HepG2 (cell line): ENCODE measurements at regions not wholly inside any gene's neighbourhood (a gene's known extent, or its start where the extent isn't known, plus 50 kb on each side); places are given as distances from the start of the nearest gene placed in this dataset.

Experiments used
- ATAC-seq: fragments of 200-7000 bp; cut with Tn5 transposase; 3 replicates; pipeline ENCODE4 v1.9.1; 2020; ENCODE audit warnings: mild to moderate bottlenecking, moderate library complexity
- BruUV-seq: library from RNA; stranded (reverse); fragments of 400-500 nt; replicated peaks from 2 replicates; lab custom pipeline; 2021; lab: Mats Ljungman, UMichigan
- CTCF ChIA-PET: fragments of 300-600 bp; formaldehyde crosslinking; extraction: SDS; loops from one replicate; lab custom pipeline; 2021; ENCODE audit warnings: low total read pairs, inconsistent platforms, low intra/inter-chr PET ratio; lab: Yijun Ruan, JAX
- POLR2A ChIA-PET: fragments of 350-600 bp; sonication (Branson Sonifier 250); formaldehyde crosslinking; loops from one replicate; lab custom pipeline; 2020; ENCODE audit warnings: antibody characterized with exemption, inconsistent platforms; lab: Yijun Ruan, JAX
- DNase-seq: peaks from one replicate; pipeline ENCODE4 v3.0.0-alpha.2; 2015; ENCODE audit warnings: low spot score
- FAIRE-seq: peaks from 3 replicates; lab custom pipeline; 2011; peaks lifted over from hg19 to GRCh38; lab: Jason Lieb, UNC
- H2AFZ ChIP-seq: one replicate; pipeline ENCODE4 v1.6.1; 2011; ENCODE audit warnings: low read length, inconsistent platforms
- H3K27ac ChIP-seq: fragments of 300-600 bp; 3 replicates; pipeline ENCODE4 v1.8.0; 2011; ENCODE audit warnings: mixed run types, mild to moderate bottlenecking, mixed read lengths, low read length, inconsistent platforms; ENCODE audit not compliant: insufficient read depth; ENCODE audit errors: extremely low read length
- H3K27me3 ChIP-seq, 2 experiments: fragments of 200-600 bp in 1 of 2; 2 replicates in 1 of 2; 3 replicates in 1 of 2; pipeline versions ENCODE4 v1.6.0 to v1.8.0; 2011; ENCODE audit warnings: low read length in 2 of 2, mild to moderate bottlenecking in 2 of 2, moderate library complexity in 2 of 2, inconsistent platforms in 1 of 2; ENCODE audit not compliant: insufficient read depth in 2 of 2, control insufficient read depth in 1 of 2
- H3K36me3 ChIP-seq, 2 experiments: fragments of 200-600 bp in 1 of 2; replicated peaks in 1 of 2; 2 replicates in 1 of 2; 3 replicates in 1 of 2; pipeline versions ENCODE4 v1.5.1 to v1.8.0; 2011; ENCODE audit warnings: low read length in 2 of 2, inconsistent platforms in 1 of 2; ENCODE audit not compliant: insufficient read depth in 2 of 2, control insufficient read depth in 1 of 2
- H3K4me1 ChIP-seq: 2 replicates; pipeline ENCODE4 v1.5.1; 2012; ENCODE audit warnings: low read length, inconsistent platforms; ENCODE audit not compliant: insufficient read depth
- H3K4me2 ChIP-seq: 2 replicates; pipeline ENCODE4 v1.6.0; 2011; ENCODE audit warnings: low read depth, low read length, inconsistent platforms
- H3K4me3 ChIP-seq, 3 experiments: fragments of 200-600 bp in 1 of 3; sonication (generic), shearing (Covaris generic) in 1 of 3; replicated peaks in 1 of 3; 2 replicates each; pipeline ENCODE4 v1.5.1; 2011 to 2016; ENCODE audit warnings: low read length in 3 of 3, inconsistent platforms in 2 of 3, low read depth in 2 of 3, mild to moderate bottlenecking in 2 of 3, control low read depth in 1 of 3, mixed read lengths in 1 of 3; ENCODE audit not compliant: insufficient read depth in 1 of 3
- H3K79me2 ChIP-seq: one replicate; pipeline ENCODE4 v1.6.1; 2011; ENCODE audit warnings: low read length, inconsistent platforms; ENCODE audit not compliant: insufficient read depth
- H3K9ac ChIP-seq: 2 replicates; pipeline ENCODE4 v1.6.0; 2011; ENCODE audit warnings: mild to moderate bottlenecking, low read depth, low read length, inconsistent platforms; ENCODE audit not compliant: insufficient read depth
- H3K9me3 ChIP-seq: 2 replicates; pipeline ENCODE4 v1.5.1; 2012; ENCODE audit warnings: mild to moderate bottlenecking, low read length
- H4K20me1 ChIP-seq: 2 replicates; pipeline ENCODE4 v1.6.0; 2011; ENCODE audit warnings: inconsistent platforms, mild to moderate bottlenecking, low read length, moderate library complexity; ENCODE audit not compliant: insufficient read depth
- CBX5 ChIP-seq: sonication (generic); formaldehyde crosslinking; IDR thresholded peaks from 2 replicates; pipeline ENCODE4 v1.4.0; 2020; ENCODE audit warnings: missing genetic modification reagents, borderline replicate concordance
- GFI1 ChIP-seq: sonication (generic); formaldehyde crosslinking; IDR thresholded peaks from 2 replicates; pipeline ENCODE4 v1.5.0; 2020; ENCODE audit warnings: missing genetic modification reagents, mild to moderate bottlenecking, borderline replicate concordance
- PAWR ChIP-seq: sonication (generic); formaldehyde crosslinking; IDR thresholded peaks from 2 replicates; pipeline ENCODE4 v1.4.0; 2020; ENCODE audit warnings: missing genetic modification reagents, mild to moderate bottlenecking, borderline replicate concordance
- SRSF1 ChIP-seq: fragments of 200-400 bp; formaldehyde crosslinking; optimal IDR thresholded peaks from 2 replicates; pipeline ENCODE3; 2017; ENCODE audit warnings: mild to moderate bottlenecking, low read depth, low read length, moderate library complexity
- TGIF2 ChIP-seq: IDR thresholded peaks from 2 replicates; pipeline ENCODE4 v1.6.1; 2016; ENCODE audit warnings: control low read depth, missing compliant biosample characterization
- ZNF552 ChIP-seq: sonication (generic); formaldehyde crosslinking; IDR thresholded peaks from 2 replicates; pipeline ENCODE4 v1.9.0; 2022; ENCODE audit warnings: missing genetic modification reagents, mild to moderate bottlenecking, borderline replicate concordance
- ZNF598 ChIP-seq: sonication (generic); formaldehyde crosslinking; IDR thresholded peaks from 2 replicates; pipeline ENCODE4 v1.5.1; 2020; ENCODE audit warnings: mild to moderate bottlenecking, missing genetic modification reagents, borderline replicate concordance
- ZNF800 ChIP-seq: sonication (generic); formaldehyde crosslinking; IDR thresholded peaks from 2 replicates; pipeline ENCODE4 v1.4.0; 2020; ENCODE audit warnings: missing genetic modification reagents
- WGBS: methylation state at CpG from one replicate; pipeline ENCODE4 v1.1.6; 2017; ENCODE audit warnings: low lambda C conversion rate; 5-methylcytosine and 5-hydroxymethylcytosine counted together
- in situ Hi-C: cut with HindIII; loops from 2 replicates; pipeline ENCODE4 v1.10.0; 2017; ENCODE audit warnings: low pct_unique_long_range_greater_than_20kb; ENCODE audit not compliant: extremely low pct_ligation_motif_present
- intact Hi-C: fragments of 100-400 bp; cut with micrococcal nuclease; formaldehyde crosslinking; loops from one replicate; pipeline ENCODE4 v1.10.0; 2022; ENCODE audit not compliant: unreplicated experiment
- TF ChIP-seq, protein P1 (sequence below): sonication (generic); formaldehyde crosslinking; IDR thresholded peaks from 2 replicates; pipeline ENCODE4 v1.4.0; 2020; ENCODE audit warnings: missing genetic modification reagents
- TF ChIP-seq, protein P2 (sequence below): IDR thresholded peaks from 2 replicates; pipeline ENCODE4 v1.6.1; 2016; ENCODE audit warnings: low read depth
- TF ChIP-seq, protein P3 (sequence below): sonication (generic); formaldehyde crosslinking; IDR thresholded peaks from 2 replicates; pipeline ENCODE4 v1.4.0; 2020; ENCODE audit warnings: low read depth, missing genetic modification reagents
- TF ChIP-seq, protein P4 (sequence below): sonication (generic); formaldehyde crosslinking; IDR thresholded peaks from 2 replicates; pipeline ENCODE4 v1.4.0; 2020; ENCODE audit warnings: missing genetic modification reagents, borderline replicate concordance

DNA sequence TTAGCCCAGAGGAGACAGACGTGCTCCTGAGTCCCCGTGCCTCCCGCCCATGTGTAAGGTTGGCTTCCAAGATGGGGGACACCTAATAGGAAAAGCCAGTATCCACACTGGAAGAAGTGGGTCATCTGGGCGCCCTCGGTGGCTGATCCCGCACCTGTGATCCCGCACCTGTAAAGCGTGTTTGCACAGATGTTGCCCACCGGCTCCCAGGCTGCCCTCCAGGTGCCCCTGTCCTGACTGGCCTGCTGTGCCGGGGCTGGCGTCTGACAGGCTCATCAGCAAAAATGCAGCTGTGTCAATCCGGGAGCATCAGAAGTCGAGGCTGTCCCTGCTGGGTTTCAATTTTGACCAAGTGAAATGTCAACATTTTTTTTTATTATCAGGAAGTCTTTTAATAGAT is 88.5 kb downstream of the IRX1 start:
- Histone ChIP-seq H3K27me3 (no peaks in the 10 kb centered on the region), H3K4me3 (no peak overlapping the region), H3K79me2 (no peaks in the 10 kb centered on the region), H3K36me3 (no peaks in the 10 kb centered on the region), H3K9me3 (peaks cover 10% of the 10 kb centered on the region; the same call in 1 of the 2 replicates), H3K4me2 (no peak overlapping the region), H2AFZ (no peak overlapping the region), H3K27ac (no peak overlapping the region), H3K4me1 (no peaks in the 10 kb centered on the region), H4K20me1 (no peaks in the 10 kb centered on the region), H3K9ac (no peak overlapping the region)
- BruUV-seq: no TSS peak
- ATAC-seq: no peak
- ChIA-PET CTCF (no interaction called here), POLR2A (no interaction called here)
- DNase-seq: no peak
- FAIRE-seq: no peak
- intact Hi-C loops (no loop called here), in situ Hi-C loops (no loop called here)
- WGBS: 30% methylated on average over 7 of the region's 13 CpGs
- TF ChIP-seq, protein P1, sequence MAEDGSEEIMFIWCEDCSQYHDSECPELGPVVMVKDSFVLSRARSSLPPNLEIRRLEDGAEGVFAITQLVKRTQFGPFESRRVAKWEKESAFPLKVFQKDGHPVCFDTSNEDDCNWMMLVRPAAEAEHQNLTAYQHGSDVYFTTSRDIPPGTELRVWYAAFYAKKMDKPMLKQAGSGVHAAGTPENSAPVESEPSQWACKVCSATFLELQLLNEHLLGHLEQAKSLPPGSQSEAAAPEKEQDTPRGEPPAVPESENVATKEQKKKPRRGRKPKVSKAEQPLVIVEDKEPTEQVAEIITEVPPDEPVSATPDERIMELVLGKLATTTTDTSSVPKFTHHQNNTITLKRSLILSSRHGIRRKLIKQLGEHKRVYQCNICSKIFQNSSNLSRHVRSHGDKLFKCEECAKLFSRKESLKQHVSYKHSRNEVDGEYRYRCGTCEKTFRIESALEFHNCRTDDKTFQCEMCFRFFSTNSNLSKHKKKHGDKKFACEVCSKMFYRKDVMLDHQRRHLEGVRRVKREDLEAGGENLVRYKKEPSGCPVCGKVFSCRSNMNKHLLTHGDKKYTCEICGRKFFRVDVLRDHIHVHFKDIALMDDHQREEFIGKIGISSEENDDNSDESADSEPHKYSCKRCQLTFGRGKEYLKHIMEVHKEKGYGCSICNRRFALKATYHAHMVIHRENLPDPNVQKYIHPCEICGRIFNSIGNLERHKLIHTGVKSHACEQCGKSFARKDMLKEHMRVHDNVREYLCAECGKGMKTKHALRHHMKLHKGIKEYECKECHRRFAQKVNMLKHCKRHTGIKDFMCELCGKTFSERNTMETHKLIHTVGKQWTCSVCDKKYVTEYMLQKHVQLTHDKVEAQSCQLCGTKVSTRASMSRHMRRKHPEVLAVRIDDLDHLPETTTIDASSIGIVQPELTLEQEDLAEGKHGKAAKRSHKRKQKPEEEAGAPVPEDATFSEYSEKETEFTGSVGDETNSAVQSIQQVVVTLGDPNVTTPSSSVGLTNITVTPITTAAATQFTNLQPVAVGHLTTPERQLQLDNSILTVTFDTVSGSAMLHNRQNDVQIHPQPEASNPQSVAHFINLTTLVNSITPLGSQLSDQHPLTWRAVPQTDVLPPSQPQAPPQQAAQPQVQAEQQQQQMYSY (CRISPR knock-in tag): no peak
- no peak for TF ChIP-seq ZNF552 (CRISPR knock-in tag)
- TF ChIP-seq ZNF598: no peak
- TF ChIP-seq, protein P2, sequence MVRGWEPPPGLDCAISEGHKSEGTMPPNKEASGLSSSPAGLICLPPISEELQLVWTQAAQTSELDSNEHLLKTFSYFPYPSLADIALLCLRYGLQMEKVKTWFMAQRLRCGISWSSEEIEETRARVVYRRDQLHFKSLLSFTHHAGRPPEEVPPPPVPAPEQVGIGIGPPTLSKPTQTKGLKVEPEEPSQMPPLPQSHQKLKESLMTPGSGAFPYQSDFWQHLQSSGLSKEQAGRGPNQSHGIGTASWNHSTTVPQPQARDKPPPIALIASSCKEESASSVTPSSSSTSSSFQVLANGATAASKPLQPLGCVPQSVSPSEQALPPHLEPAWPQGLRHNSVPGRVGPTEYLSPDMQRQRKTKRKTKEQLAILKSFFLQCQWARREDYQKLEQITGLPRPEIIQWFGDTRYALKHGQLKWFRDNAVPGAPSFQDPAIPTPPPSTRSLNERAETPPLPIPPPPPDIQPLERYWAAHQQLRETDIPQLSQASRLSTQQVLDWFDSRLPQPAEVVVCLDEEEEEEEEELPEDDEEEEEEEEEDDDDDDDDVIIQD (CRISPR knock-in tag): no peak
- TF ChIP-seq, protein P3, sequence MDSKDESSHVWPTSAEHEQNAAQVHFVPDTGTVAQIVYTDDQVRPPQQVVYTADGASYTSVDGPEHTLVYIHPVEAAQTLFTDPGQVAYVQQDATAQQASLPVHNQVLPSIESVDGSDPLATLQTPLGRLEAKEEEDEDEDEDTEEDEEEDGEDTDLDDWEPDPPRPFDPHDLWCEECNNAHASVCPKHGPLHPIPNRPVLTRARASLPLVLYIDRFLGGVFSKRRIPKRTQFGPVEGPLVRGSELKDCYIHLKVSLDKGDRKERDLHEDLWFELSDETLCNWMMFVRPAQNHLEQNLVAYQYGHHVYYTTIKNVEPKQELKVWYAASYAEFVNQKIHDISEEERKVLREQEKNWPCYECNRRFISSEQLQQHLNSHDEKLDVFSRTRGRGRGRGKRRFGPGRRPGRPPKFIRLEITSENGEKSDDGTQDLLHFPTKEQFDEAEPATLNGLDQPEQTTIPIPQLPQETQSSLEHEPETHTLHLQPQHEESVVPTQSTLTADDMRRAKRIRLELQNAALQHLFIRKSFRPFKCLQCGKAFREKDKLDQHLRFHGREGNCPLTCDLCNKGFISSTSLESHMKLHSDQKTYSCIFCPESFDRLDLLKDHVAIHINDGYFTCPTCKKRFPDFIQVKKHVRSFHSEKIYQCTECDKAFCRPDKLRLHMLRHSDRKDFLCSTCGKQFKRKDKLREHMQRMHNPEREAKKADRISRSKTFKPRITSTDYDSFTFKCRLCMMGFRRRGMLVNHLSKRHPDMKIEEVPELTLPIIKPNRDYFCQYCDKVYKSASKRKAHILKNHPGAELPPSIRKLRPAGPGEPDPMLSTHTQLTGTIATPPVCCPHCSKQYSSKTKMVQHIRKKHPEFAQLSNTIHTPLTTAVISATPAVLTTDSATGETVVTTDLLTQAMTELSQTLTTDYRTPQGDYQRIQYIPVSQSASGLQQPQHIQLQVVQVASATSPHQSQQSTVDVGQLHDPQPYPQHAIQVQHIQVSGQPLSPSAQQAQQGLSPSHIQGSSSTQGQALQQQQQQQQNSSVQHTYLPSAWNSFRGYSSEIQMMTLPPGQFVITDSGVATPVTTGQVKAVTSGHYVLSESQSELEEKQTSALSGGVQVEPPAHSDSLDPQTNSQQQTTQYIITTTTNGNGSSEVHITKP (CRISPR knock-in tag): no peak
- no peak for TF ChIP-seq PAWR
- TF ChIP-seq TGIF2 (CRISPR knock-in tag): no peak
- no peak for TF ChIP-seq SRSF1
- TF ChIP-seq, protein P4, sequence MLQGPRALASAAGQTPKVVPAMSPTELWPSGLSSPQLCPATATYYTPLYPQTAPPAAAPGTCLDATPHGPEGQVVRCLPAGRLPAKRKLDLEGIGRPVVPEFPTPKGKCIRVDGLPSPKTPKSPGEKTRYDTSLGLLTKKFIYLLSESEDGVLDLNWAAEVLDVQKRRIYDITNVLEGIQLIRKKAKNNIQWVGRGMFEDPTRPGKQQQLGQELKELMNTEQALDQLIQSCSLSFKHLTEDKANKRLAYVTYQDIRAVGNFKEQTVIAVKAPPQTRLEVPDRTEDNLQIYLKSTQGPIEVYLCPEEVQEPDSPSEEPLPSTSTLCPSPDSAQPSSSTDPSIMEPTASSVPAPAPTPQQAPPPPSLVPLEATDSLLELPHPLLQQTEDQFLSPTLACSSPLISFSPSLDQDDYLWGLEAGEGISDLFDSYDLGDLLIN (CRISPR knock-in tag): no peak
- no peak for TF ChIP-seq ZNF800 (CRISPR knock-in tag)
- TF ChIP-seq CBX5 (CRISPR knock-in tag): no peak
- no peak for TF ChIP-seq GFI1
